ENCODE measurements at regions not wholly inside any gene's neighbourhood (a gene's known extent, or its start where the extent isn't known, plus 50 kb on each side); places are given as distances from the start of the nearest gene placed in this dataset.

GRCh38 chr18:55090564-55091188 lies 131.4 kb upstream of the CCDC68 start:
- no peak for DNase-seq (ENCODE audit: low read depth)

GRCh38 chr18:55089610-55090009 lies 130.3 kb upstream of the CCDC68 start:
- DNase-seq (ENCODE audit: low read depth): no peak

GRCh38 chr18:55088561-55088960 lies 129.3 kb upstream of the CCDC68 start:
- no peak for DNase-seq (ENCODE audit: low read depth)

GRCh38 chr18:55088000-55088401 lies 128.7 kb upstream of the CCDC68 start:
- DNase-seq (ENCODE audit: low read depth): peak; percentile 12

GRCh38 chr18:55086906-55087305 lies 127.6 kb upstream of the CCDC68 start:
- no peak for DNase-seq (ENCODE audit: low read depth)

GRCh38 chr18:55085557-55086285 lies 126.5 kb upstream of the CCDC68 start:
- no peak for DNase-seq (ENCODE audit: low read depth)

DNA sequence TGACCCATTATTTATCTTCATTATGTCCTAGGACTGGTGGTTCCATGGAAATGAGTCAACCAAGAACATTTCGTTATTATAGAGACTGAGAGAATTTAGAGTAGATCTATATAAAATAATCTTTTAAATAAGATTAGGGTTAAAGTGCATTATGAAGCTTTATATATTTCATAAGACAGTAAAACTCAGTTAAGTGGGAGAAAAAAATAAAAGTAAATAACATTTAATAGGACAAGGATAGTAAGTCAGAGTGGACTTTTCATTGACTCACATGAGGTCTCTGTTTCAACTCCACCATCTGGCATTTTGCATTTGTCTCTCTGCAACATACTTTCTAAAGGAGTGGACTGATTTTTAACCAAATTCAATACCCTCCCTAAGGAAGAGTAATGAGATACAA lies 125.3 kb upstream of the CCDC68 start:
- DNase-seq (ENCODE audit: low read depth): no peak

GRCh38 chr18:55083461-55083860 lies 124.2 kb upstream of the CCDC68 start:
- DNase-seq (ENCODE audit: low read depth): no peak

GRCh38 chr18:55079481-55080355 lies 120.5 kb upstream of the CCDC68 start:
- no peak for DNase-seq (ENCODE audit: low read depth)

DNA sequence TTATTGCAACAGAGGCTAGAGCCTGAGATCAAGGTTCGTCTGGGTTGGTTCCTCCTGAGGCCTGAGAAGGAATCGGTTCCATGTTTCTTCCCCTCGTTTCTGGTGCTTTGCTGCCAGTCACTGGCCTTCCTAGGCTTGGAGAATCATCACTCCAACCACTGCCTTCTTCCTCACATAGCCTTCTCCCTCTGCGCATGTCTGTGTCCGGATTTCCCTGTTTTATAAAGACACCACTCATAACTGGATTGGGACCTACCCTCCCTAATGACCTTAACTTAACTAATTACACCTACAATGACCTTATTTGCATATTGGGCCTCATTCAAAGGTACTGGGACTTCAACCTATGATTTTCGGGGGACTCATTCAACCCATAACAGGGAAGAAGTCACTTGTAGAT lies 119.8 kb upstream of the CCDC68 start:
- DNase-seq (ENCODE audit: low read depth): no peak

DNA sequence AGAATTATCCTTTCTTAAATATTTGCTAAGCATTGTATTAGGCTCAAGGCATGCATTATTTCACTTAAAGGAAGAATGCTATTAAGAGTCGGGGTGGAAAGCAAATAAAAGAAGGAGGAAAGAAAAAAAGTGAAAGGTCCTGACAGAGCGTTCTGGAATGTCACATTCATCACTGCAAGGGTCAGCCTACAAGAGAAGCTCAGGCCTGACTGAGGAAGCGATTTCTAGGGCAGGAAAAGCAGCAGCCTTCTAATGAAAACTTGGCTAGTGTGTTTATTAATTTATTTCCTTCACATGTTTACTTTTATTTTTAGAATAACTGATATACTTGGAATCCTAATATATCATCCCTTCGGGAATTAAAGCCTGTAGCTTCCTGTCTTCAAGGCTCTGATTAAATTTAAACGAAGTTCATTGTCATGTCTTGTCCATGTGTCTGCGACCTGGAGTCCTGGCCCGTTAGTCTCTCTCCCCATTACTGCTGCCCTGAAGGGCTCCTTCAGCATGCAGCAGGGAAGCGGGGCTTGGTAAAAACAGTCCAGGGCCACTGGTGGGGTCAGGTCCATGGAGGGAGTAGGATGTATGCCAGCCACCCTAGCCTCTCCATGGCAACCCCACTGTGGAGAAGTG lies 119.2 kb upstream of the CCDC68 start:
- no peak for DNase-seq (ENCODE audit: low read depth)

GRCh38 chr18:55076643-55077218 lies 117.5 kb upstream of the CCDC68 start:
- no peak for DNase-seq (ENCODE audit: low read depth)

- no peak for DNase-seq (ENCODE audit: low read depth)
These were observed 114.6 kb upstream of the CCDC68 start for GRCh38 chr18:55073834-55074233.

DNA sequence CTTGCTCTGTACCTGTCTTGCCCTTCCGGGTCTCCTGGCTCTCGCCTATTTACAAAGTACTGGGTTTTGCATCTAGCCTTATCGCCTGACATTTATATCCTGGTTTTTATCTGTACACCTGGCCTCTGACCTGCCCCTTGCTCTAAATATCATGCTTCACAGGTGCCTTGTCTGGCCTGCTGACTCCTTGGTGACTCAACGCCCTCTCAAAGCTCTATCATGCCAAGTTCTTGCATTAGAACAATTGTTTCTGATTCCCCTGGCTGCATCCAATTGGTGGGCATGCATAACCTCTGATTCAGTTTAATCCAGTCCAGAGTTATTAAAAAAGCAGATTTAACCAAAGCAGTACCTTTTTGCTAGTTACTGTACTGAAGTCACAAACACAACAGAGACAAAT lies 113.9 kb upstream of the CCDC68 start:
- DNase-seq (ENCODE audit: low read depth): no peak

- no peak for DNase-seq (ENCODE audit: low read depth)
These were observed 113.4 kb upstream of the CCDC68 start for GRCh38 chr18:55072698-55073097.

DNA sequence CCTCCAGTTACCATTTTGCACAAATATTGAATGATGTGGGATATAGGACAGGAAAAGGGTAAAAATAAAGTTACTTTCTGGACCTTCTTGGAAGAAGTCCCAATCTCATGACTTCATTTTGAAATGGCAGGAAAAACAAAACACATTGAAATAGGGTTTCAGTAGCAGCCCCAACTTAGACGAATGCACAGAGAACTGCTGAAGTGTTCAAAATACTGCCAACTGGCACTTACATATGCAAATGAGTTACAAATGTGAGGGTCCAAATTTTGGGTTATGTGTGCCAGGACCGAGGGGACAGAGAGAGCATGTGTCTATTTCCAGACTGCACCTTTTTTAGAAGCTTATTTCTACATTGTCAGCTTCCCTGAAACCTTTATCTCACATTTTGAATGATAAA lies 112.9 kb upstream of the CCDC68 start:
- DNase-seq (ENCODE audit: low read depth): no peak

DNA sequence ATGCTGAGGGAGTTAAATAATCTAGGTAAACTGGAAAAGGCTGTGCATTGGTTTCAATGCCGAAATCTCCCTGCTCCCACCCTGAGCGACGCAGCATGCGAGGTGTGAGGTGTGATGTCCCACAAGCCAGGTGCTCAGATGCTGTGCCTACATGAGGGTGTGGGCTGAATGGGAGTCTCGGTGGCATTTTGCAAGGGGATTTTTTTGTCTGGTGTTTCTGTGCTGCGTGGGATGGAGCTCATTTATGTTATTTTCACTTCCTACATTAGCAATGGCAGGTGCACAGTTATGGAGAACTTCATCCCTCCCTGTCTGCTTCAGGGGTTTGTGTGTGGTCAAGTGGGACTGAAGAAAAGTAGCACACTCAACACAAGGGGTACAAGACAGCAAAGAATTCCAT lies 110.2 kb upstream of the CCDC68 start:
- DNase-seq (ENCODE audit: low read depth): no peak

GRCh38 chr18:55064760-55065159 lies 105.5 kb upstream of the CCDC68 start:
- no peak for DNase-seq (ENCODE audit: low read depth)

DNA sequence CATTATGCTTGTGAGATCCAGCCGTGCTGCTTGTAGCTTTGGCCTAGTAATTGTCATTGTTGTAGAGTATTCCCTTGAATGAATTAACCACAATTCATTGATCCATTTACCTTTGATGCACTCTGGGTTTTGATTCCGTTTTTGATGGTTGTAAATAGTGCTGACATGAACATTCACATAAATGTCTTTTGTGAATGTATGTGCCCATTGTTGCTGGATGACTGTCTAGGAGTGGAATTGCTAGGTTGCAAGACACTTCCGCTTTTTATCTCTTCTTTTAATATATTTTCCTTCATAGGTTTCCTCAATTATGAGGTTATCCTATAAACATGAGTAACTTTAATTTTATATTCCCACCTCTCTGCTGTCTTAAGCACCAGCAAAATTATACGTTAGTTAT lies 104.8 kb upstream of the CCDC68 start:
- no peak for DNase-seq (ENCODE audit: low read depth)

DNA sequence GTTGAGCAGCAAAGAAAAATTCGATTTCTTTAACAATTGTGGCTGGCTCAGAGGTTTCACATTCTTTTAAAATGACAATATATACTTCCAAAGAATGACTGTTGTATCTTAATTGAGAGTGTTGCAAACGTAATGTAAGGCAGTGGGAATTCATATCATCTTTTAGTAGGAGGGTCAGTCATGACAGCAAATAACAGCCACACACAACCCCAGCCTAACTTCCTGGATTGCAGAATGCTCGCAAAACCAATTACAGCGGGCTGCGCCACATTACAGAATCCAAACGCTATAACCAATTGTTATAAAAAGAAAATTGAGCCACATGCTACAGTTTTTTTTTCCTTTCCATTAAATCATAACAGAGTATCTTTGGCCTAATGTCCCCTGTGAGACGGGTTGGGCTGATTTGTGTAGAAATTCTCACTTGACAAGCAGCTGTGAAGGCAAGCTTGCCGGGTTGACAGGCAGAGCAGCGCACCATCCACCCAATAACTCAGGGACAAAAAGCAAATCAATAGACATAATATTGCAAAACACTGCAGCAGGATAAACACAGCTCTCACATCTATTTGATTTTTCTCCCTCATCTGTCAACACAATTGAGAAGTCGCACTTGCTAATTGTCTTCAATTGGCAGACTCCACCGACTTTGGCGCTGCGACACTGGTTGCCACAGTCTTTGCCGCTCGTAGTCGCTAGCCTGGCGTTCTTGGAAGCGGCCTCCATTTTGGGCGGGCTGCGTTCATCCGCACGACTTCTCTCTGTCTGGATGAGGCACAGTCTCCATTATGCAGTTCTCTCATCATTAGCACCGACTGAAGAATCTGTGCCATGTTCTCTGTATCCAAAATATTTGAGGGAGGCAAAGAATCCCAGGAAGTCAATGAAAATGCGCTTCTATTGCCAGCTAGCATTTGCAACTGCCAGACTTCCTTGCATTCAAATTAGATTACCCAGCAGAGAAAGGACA lies 95.0 kb upstream of the CCDC68 start:
- no peak for DNase-seq (ENCODE audit: low read depth)

DNA sequence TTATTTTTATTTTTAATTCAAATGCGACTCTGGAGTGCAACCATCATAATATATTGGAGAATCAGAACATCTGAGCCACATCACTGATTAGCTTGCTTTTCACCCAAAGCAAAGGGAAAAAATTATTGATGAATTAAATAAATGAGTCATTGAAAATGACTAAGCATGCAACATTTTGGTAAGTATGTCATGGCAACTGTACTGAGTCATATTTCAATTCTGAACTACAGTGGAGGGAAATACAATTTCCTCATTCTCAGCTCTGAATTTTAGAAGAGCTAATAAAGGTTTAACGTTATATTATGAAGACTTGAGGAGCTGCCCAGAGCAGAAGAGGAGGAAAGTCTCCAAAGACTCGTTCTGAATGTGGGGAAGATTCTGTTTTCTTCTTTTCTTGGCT lies 89.6 kb upstream of the CCDC68 start:
- DNase-seq (ENCODE audit: low read depth): peak; percentile 42
